Cardiac fibroblast (primary cell): ENCODE measurements at regions not wholly inside any gene's neighbourhood (a gene's known extent, or its start where the extent isn't known, plus 50 kb on each side); places are given as distances from the start of the nearest gene placed in this dataset.

Experiments
- DNase-seq, 2 donors: peaks; one replicate each; pipeline versions ENCODE4 v3.0.0 to v3.0.0-alpha.2; 2010; ENCODE audit warnings: low read depth in 2 of 2
- H3K4me3 ChIP-seq, 2 donors: replicated peaks in 1 of 2; 1 replicate in 1 of 2; 2 replicates in 1 of 2; pipeline ENCODE4 v1.5.1; 2011; ENCODE audit warnings: low read depth in 2 of 2, low read length in 2 of 2, mild to moderate bottlenecking in 2 of 2, moderate library complexity in 1 of 2
- TF ChIP-seq, protein P1 (sequence below): IDR thresholded peaks from one replicate; pipeline ENCODE4 v1.5.1; 2011; ENCODE audit warnings: low read depth, mild to moderate bottlenecking, low read length, inconsistent platforms

DNA sequence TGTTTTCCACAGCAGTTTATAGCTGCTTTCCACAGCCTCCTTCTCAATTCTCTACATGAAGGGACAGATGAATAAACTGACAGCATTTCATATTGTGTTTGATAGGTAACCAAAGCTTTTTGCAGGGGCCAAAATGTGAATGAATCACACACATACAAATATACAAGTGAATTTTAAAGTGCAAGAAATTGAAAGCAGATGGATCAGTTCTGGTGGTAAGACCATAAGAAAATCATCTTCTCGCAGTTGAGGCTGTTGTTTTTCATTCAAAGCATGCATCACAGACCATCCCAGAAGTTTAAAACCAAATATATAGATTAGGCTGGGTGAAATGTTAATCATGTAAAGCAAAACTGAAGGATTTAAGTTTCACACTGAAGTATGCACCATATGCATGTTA is 1569.4 kb downstream of the PCDH9 start:
- no peak for DNase-seq
- H3K4me3 ChIP-seq: no peak overlapping the region

DNA sequence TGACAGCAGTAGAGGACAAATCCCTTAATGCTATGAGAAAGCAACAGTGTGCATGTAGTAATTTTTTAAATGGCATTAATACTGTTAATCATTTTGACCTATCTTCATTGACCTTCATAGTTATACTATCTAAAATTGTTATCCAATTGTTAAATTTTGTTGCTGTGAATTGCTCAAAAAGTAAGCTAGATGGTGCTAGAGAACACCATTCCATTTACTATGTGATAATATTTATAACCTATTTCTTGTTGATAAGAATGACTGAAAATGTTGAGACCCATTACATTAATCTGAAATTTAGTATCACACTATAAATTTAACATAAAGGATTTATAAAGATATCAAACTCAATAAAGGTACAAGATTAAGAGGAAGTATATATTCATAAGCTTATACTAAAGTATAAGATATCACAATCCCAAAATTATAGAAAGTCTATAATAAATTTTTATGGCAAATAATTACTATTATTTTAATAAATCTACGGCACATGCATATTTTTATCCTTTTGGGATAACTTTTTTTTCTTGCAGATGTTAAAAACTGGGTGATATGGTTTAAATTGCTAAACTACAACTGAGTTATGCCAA is 1573.3 kb downstream of the PCDH9 start:
- TF ChIP-seq, protein P1, sequence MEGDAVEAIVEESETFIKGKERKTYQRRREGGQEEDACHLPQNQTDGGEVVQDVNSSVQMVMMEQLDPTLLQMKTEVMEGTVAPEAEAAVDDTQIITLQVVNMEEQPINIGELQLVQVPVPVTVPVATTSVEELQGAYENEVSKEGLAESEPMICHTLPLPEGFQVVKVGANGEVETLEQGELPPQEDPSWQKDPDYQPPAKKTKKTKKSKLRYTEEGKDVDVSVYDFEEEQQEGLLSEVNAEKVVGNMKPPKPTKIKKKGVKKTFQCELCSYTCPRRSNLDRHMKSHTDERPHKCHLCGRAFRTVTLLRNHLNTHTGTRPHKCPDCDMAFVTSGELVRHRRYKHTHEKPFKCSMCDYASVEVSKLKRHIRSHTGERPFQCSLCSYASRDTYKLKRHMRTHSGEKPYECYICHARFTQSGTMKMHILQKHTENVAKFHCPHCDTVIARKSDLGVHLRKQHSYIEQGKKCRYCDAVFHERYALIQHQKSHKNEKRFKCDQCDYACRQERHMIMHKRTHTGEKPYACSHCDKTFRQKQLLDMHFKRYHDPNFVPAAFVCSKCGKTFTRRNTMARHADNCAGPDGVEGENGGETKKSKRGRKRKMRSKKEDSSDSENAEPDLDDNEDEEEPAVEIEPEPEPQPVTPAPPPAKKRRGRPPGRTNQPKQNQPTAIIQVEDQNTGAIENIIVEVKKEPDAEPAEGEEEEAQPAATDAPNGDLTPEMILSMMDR: peak; percentile 63
- H3K4me3 ChIP-seq: no peak overlapping the region
- DNase-seq: peak; percentile 43 to 58

More for the DNA sequence above, 1569.4 kb downstream of the PCDH9 start:
- TF ChIP-seq, protein P1: no peak

DNA sequence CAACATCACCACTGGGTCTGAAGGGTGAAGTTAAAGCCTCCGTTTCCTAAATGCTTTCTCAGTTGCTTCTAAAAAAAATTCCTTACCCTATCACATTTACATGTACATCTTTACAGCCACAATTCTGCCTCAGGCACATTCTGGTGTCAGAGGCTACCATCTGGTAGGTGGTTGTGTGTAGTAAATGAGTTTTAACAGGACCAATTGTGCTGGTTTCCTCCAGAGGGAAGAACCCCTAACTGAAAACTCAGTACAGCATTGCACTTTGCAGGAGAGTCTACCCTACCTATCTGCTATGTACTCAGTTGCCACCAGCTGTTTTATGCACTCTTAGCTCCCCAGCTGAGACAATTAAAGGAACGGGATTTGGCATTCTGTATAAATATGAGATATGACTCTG is 1576.5 kb downstream of the PCDH9 start:
- DNase-seq: no peak
- TF ChIP-seq, protein P1: no peak

DNA sequence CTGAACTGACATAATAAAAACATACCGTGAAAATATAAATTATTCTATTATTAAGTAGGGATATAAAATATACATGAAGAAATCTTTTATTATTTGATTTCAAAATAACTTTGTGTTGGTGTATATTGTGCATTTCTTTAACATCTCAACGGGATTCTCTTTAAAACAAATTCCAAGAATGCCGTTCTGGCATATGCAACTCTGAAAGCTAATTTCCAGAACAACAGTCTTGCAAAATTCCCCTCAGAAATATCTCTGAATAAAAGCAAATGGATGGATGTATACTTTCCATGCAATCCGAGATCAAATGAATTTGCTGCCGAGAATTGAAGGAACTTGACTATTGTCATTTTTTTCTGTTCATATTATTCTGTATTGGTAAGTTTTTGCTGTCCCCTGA is 1579.8 kb downstream of the PCDH9 start:
- TF ChIP-seq, protein P1: no peak
- no peak overlapping the region for H3K4me3 ChIP-seq
- DNase-seq: no peak

More for the DNA sequence above, 1576.5 kb downstream of the PCDH9 start:
- H3K4me3 ChIP-seq: no peak overlapping the region

DNA sequence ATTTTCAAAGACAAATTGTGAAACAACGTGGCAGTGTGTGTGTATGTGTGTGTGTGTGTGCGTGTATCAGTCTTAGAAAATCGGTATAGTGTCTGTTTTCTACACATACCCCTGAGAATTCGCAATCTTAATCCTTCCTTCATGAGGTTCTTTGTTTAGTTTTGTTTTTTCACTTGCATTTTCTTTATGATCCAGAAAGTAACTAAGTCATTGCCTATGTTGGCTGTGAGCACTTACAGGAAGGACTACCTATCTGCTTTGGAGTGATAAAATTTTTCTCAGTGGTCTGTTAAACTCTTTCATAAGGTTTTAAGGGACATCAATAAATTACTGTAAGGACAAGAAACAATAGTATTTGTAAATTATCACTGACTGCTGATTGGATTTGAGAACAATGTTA is 1587.1 kb downstream of the PCDH9 start:
- no peak for DNase-seq
- TF ChIP-seq, protein P1: no peak
- no peak overlapping the region for H3K4me3 ChIP-seq

DNA sequence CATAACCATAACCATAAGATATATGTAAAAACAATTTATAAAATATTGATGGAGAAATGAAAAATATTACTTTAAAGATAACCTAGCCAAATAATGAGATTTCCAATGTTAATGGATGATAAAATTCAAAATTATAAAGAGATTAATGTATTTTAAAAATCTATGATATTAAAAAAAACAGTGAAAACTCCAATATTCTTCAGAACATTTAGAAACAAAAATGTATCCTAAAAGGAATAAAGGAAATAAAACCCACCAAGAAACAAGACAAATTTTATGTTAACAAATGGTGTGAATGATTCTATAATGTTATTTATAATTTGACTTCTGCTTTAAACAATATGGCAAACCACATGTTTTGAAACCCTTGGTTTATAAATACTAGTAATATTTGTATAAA is 1587.8 kb downstream of the PCDH9 start:
- no peak overlapping the region for H3K4me3 ChIP-seq
- TF ChIP-seq, protein P1: no peak
- no peak for DNase-seq

DNA sequence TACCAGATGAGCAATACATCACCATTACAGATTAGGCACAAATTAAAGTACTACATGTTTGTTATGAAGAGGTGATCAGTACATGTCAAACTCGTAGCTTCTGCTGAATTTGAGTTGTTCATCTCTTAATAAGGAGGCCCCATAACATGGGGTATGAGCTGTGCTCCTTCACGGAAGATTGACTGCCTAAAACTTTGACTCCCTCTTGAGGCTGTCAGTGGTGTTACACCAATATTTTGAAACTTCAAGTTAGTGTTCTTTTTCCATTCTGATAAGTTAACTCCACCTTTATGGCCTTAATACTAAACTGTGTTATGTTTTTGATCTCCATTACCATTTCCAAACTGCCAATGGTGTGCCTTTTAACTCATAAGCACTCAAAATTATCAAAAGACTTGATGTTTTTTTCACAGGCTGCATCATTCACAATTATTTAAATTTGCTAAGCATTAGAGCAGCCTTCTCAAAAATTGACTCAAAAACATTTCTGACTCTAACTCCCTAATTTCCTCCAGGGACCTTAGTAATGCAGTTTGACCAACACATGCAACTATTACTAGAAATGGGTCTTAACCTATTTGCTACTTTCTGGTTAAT is 1591.5 kb downstream of the PCDH9 start:
- H3K4me3 ChIP-seq: no peak overlapping the region
- TF ChIP-seq, protein P1: peak; percentile 83
- DNase-seq: peak; percentile 80
